Keratinocyte (primary cell): ENCODE measurements at regions not wholly inside any gene's neighbourhood (a gene's known extent, or its start where the extent isn't known, plus 50 kb on each side); places are given as distances from the start of the nearest gene placed in this dataset.
A peak's percentile ranks its signal among the peaks of the same experiment; 100 is the strongest.

Source experiments
- DNase-seq: peaks from one replicate; pipeline ENCODE4 v3.0.0-alpha.2; 2011; ENCODE audit warnings: low read depth, missing footprints, low spot score
- FAIRE-seq: peaks from 2 replicates; lab custom pipeline; 2011; peaks lifted over from hg19 to GRCh38; lab: Jason Lieb, UNC
- H2AFZ ChIP-seq: 2 replicates; pipeline ENCODE4 v1.6.0; 2012; ENCODE audit warnings: low read length, control low read depth, inconsistent platforms; ENCODE audit not compliant: control insufficient read depth
- H3K27ac ChIP-seq: 2 replicates; pipeline ENCODE4 v1.5.1; 2011; ENCODE audit warnings: low read length; ENCODE audit not compliant: control insufficient read depth, insufficient read depth
- H3K27me3 ChIP-seq: 3 replicates; pipeline ENCODE4 v1.6.0; 2011; ENCODE audit warnings: low read length; ENCODE audit not compliant: control insufficient read depth, insufficient read depth; ENCODE audit errors: extremely low read depth
- H3K36me3 ChIP-seq, 2 experiments: 2 replicates in 1 of 2; 3 replicates in 1 of 2; pipeline ENCODE4 v1.5.1; 2011; ENCODE audit warnings: low read length in 2 of 2, mild to moderate bottlenecking in 1 of 2; ENCODE audit not compliant: control insufficient read depth in 2 of 2, insufficient read depth in 2 of 2; ENCODE audit errors: extremely low read depth in 1 of 2
- H3K4me1 ChIP-seq: 3 replicates; pipeline ENCODE4 v1.5.1; 2011; ENCODE audit warnings: low read length; ENCODE audit not compliant: control insufficient read depth, insufficient read depth; ENCODE audit errors: extremely low read depth
- H3K4me2 ChIP-seq: 3 replicates; pipeline ENCODE4 v1.6.0; 2011; ENCODE audit warnings: low read depth, low read length; ENCODE audit not compliant: control insufficient read depth, insufficient read depth; ENCODE audit errors: extremely low read depth
- H3K4me3 ChIP-seq, 3 experiments: fragments of 200-600 bp in 1 of 3; sonication (generic) in 1 of 3; 2 replicates in 2 of 3; 3 replicates in 1 of 3; pipeline ENCODE4 v1.5.1; 2011 to 2016; ENCODE audit warnings: low read length in 3 of 3, mild to moderate bottlenecking in 3 of 3, control low read depth in 2 of 3, inconsistent platforms in 1 of 3, low read depth in 1 of 3, mixed read lengths in 1 of 3, mixed run types in 1 of 3, moderate library complexity in 1 of 3; ENCODE audit not compliant: control insufficient read depth in 2 of 3, insufficient read depth in 2 of 3; ENCODE audit errors: extremely low read depth in 1 of 3
- H3K79me2 ChIP-seq: 2 replicates; pipeline ENCODE4 v1.6.0; 2012; ENCODE audit warnings: low read length; ENCODE audit not compliant: control insufficient read depth, insufficient read depth
- H3K9ac ChIP-seq: 3 replicates; pipeline ENCODE4 v1.6.0; 2011; ENCODE audit warnings: low read length; ENCODE audit not compliant: control insufficient read depth, insufficient read depth; ENCODE audit errors: extremely low read depth
- H3K9me1 ChIP-seq: 3 replicates; pipeline ENCODE4 v1.6.0; 2011; ENCODE audit warnings: low read length; ENCODE audit not compliant: control insufficient read depth, insufficient read depth; ENCODE audit errors: extremely low read depth
- H3K9me3 ChIP-seq: 2 replicates; pipeline ENCODE4 v1.5.1; 2012; ENCODE audit warnings: low read depth, low read length; ENCODE audit not compliant: control insufficient read depth
- H4K20me1 ChIP-seq: 3 replicates; pipeline ENCODE4 v1.6.0; 2011; ENCODE audit warnings: low read length; ENCODE audit not compliant: control insufficient read depth, insufficient read depth; ENCODE audit errors: extremely low read depth
- EZH2 ChIP-seq: IDR thresholded peaks from one replicate; pipeline ENCODE4 v1.6.1; 2012; ENCODE audit warnings: inconsistent platforms, mild to moderate bottlenecking, low read length, moderate library complexity
- dilution Hi-C: fragments of 300-500 bp; cut with MboI; formaldehyde crosslinking; loops from one replicate; pipeline ENCODE4 v1.7.0; 2020; ENCODE audit warnings: low sequenced_read_pairs; ENCODE audit not compliant: extremely low pct_ligation_motif_present
- TF ChIP-seq, protein P1 (sequence below), 3 experiments: IDR thresholded peaks in 1 of 3; conservative IDR thresholded peaks in 1 of 3; optimal IDR thresholded peaks in 1 of 3; 2 replicates in 2 of 3; 3 replicates in 1 of 3; pipeline versions ENCODE3 to v1.5.1; 2011; ENCODE audit warnings: low read length in 3 of 3, mild to moderate bottlenecking in 3 of 3, moderate library complexity in 2 of 3, control low read depth in 1 of 3, inconsistent platforms in 1 of 3; ENCODE audit not compliant: insufficient read depth in 2 of 3; ENCODE audit errors: extremely low read depth in 1 of 3

DNA sequence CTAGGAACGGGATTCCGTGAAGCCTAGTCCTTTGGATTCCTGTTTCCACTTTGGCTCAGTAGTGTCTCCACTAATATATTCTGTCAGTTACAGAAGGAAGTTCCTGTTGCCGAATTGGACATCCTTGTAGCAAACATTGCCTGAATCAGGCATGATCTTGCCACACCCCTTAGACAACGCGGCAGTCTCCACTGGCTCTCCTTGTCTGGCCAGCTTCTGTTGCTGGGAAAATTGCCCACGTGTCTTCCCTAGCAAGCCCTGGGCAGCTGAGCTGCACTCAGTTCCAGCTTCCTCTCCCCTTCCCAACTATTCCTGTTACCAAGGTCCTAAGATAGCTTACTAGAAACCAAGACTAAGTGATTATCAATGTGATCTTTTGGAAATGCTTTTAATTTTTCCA, 316.6 kb upstream of the RIOK2 start:
- H4K20me1 ChIP-seq = no peaks in the 10 kb centered on the region
- H3K79me2 ChIP-seq = no peaks in the 10 kb centered on the region
- no peak overlapping the region for H3K4me3 ChIP-seq
- H3K4me2 ChIP-seq = no peak overlapping the region
- H3K9me3 ChIP-seq = no peaks in the 10 kb centered on the region
- dilution Hi-C loops = no loop called here
- H3K36me3 ChIP-seq = no peaks in the 10 kb centered on the region
- TF ChIP-seq EZH2 = no peak
- TF ChIP-seq, protein P1, sequence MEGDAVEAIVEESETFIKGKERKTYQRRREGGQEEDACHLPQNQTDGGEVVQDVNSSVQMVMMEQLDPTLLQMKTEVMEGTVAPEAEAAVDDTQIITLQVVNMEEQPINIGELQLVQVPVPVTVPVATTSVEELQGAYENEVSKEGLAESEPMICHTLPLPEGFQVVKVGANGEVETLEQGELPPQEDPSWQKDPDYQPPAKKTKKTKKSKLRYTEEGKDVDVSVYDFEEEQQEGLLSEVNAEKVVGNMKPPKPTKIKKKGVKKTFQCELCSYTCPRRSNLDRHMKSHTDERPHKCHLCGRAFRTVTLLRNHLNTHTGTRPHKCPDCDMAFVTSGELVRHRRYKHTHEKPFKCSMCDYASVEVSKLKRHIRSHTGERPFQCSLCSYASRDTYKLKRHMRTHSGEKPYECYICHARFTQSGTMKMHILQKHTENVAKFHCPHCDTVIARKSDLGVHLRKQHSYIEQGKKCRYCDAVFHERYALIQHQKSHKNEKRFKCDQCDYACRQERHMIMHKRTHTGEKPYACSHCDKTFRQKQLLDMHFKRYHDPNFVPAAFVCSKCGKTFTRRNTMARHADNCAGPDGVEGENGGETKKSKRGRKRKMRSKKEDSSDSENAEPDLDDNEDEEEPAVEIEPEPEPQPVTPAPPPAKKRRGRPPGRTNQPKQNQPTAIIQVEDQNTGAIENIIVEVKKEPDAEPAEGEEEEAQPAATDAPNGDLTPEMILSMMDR (optimal IDR thresholded peaks at IDR 0.05 in 1 of 3, IDR thresholded peaks at IDR 0.05 in 1 of 3, conservative IDR thresholded peaks at IDR 0.05 in 1 of 3; ENCODE audit: extremely low read depth in 1 of 3, insufficient read depth in 2 of 3, low read length in 3 of 3) = no peak
- no peak overlapping the region for H3K27ac ChIP-seq
- DNase-seq = no peak
- H3K9ac ChIP-seq = no peak overlapping the region
- H3K9me1 ChIP-seq = no peaks in the 10 kb centered on the region
- no peaks in the 10 kb centered on the region for H3K27me3 ChIP-seq
- peak; percentile 5 for FAIRE-seq
- peak overlapping the region; percentile 54 for H2AFZ ChIP-seq
- H3K4me1 ChIP-seq = peaks cover 6% of the 10 kb centered on the region

DNA sequence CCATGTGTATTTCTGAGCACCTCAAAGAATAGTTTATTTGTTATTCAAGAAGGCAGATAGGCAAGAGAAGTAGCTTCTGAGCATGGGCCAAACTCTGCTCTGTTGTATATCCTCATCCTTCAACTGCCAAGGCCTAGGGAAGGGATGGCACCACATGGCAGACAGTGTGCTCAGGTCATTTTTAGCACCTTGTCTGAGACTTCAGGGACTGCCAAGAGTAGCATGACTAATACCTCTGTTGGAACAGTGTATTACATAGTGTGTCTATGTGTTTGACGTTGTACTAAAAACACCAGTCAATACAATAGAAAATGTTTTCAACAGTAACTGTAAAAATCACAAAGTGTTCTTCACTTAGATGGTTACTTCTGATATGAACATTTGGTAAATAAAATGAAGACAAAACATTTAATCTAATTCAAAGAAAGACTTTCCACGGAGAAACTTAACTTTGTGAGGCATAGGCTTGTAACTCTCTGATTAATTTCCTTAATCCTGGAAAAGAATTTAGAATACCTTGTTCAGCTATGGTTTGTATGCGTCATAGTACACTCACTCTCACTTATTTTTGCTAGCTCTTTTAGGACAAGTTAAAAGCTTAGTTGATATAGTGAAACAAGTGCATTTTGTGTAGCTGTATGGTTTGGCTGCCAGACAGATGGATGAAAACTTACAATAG, 318.4 kb upstream of the RIOK2 start:
- no peaks in the 10 kb centered on the region for H3K36me3 ChIP-seq
- peaks cover 6% of the 10 kb centered on the region for H3K4me1 ChIP-seq
- no peak overlapping the region for H3K9ac ChIP-seq
- H3K27me3 ChIP-seq = no peaks in the 10 kb centered on the region
- TF ChIP-seq, protein P1 (optimal IDR thresholded peaks at IDR 0.05 in 1 of 3, IDR thresholded peaks at IDR 0.05 in 1 of 3, conservative IDR thresholded peaks at IDR 0.05 in 1 of 3; ENCODE audit: extremely low read depth in 1 of 3, insufficient read depth in 2 of 3, low read length in 3 of 3) = no peak
- no peak overlapping the region for H2AFZ ChIP-seq
- H3K4me2 ChIP-seq = no peak overlapping the region
- H3K9me3 ChIP-seq = no peaks in the 10 kb centered on the region
- no peaks in the 10 kb centered on the region for H3K9me1 ChIP-seq
- no peaks in the 10 kb centered on the region for H4K20me1 ChIP-seq
- H3K79me2 ChIP-seq = no peaks in the 10 kb centered on the region
- DNase-seq (no peak), FAIRE-seq (peak; percentile 67)
- dilution Hi-C loops = no loop called here
- no peak overlapping the region for H3K4me3 ChIP-seq
- H3K27ac ChIP-seq = no peak overlapping the region
